ENCODE measurements at regions not wholly inside any gene's neighbourhood (a gene's known extent, or its start where the extent isn't known, plus 50 kb on each side); places are given as distances from the start of the nearest gene placed in this dataset.
A peak's percentile ranks its signal among the peaks of the same experiment; 100 is the strongest.
"Not testable (repeated sequence)": the region's sequence is repeated elsewhere in the genome, so short reads cannot be mapped to it uniquely, and the experiment has no call there.

DNA sequence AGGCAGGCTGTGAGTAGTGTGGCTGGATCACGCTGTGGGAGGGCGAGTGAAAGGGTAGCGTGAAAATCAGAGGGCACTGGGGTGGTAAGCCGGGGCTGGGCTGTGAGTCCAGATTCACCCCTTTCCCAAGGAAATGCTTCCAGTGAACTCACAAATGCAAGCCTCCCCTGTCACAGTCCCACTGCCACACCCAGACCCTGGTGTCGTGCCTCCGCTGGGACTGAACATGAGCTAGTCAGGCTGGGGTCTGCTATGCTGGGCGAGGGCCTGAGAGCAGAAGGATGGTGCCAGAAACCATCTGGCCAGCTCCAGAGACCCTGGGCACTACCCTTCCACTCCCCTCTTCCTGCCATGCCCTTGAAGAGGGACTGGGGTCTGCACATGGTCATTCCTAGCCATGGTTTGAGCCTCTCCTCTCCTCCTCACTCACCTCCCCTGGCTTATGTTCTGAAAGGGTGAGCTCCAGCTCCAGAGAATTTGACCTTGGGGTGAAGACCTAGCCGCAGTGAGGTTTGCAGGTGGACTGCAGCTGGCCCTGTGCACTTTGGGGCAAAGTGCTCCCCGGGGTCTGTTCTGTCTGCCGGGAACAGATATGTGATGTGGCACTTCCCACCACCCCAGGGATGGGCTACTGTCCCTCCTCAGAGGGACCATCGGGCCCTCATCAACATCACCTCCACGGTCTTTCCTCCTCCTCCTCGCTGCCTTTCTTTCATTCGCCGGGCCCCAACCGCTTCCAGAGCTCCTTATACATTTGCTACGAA, 365.6 kb downstream of the RPS6KC1 start:
- H3K4me1 Mint-ChIP-seq: no peaks in the 10 kb centered on the region
- no peak overlapping the region for H3K4me3 Mint-ChIP-seq
- DNase-seq: no peak
- no peak for ATAC-seq (replicated peaks)
- H3K27ac Mint-ChIP-seq: no peak overlapping the region
- no peaks in the 10 kb centered on the region for H3K36me3 Mint-ChIP-seq
- peaks cover 0 to 4% of the 10 kb centered on the region in 2 donors for H3K27me3 Mint-ChIP-seq
- peaks cover 0 to 3% of the 10 kb centered on the region in 2 donors for H3K9me3 Mint-ChIP-seq

DNA sequence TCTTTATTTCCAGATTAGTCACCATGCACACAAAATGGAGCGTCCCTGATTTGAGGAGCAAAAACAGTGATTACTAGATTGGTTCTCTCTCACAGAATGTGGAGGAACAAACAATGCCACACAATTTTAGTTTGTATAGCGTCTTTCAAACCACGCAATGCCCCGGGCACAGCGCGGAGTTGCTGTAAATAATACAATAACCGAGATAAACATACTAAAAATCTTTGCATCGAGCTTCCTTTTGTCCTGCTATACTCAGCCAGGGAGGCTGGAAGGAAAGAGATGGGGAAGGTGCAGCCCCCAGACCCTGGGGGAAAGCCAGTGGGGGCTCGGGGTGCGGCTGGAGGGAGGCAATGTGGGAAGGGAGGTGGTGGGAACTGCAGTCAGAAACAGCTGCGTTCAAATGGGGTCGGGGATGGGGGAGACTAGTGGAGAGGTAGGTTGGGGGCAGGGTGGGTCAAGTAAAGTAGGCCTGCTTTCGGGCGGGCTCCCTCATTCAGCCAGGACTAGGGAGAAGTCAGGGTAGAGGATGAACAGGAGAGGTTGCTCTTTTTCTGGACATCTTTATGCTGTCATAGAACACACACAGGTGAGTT, 366.3 kb downstream of the RPS6KC1 start:
- DNase-seq (no peak), ATAC-seq (replicated peaks) (no peak)
- Mint-ChIP-seq H3K36me3 (no peaks in the 10 kb centered on the region), H3K4me3 (no peak overlapping the region), H3K4me1 (no peaks in the 10 kb centered on the region), H3K27me3 (peaks cover 0 to 4% of the 10 kb centered on the region in 2 donors), H3K27ac (no peak overlapping the region), H3K9me3 (peaks cover 0 to 3% of the 10 kb centered on the region in 2 donors)

DNA sequence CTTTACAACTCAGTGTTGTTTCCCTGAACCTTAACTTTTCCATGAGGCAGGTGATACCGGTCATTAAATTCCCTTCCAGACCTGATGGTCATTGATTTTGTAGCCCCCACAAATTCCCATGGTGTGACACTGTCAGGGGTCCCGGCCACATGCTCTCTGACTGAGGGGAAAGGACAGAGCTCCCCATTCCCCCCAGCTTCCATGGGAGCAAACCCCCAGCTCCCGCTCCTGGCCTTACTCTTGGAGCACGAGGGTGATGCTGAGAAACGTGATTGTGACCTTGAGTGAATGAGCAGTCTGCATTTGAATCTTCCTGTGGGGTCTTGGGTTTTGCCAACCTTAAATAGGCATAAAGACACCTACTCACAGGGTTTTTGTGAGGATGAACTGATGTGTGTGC, 366.8 kb downstream of the RPS6KC1 start:
- Mint-ChIP-seq H3K4me3 (no peak overlapping the region), H3K27ac (no peak overlapping the region), H3K9me3 (peaks cover 0 to 3% of the 10 kb centered on the region in 2 donors), H3K36me3 (no peaks in the 10 kb centered on the region), H3K4me1 (no peaks in the 10 kb centered on the region), H3K27me3 (peaks cover 0 to 4% of the 10 kb centered on the region in 2 donors)
- DNase-seq (no peak), ATAC-seq (replicated peaks) (no peak)

DNA sequence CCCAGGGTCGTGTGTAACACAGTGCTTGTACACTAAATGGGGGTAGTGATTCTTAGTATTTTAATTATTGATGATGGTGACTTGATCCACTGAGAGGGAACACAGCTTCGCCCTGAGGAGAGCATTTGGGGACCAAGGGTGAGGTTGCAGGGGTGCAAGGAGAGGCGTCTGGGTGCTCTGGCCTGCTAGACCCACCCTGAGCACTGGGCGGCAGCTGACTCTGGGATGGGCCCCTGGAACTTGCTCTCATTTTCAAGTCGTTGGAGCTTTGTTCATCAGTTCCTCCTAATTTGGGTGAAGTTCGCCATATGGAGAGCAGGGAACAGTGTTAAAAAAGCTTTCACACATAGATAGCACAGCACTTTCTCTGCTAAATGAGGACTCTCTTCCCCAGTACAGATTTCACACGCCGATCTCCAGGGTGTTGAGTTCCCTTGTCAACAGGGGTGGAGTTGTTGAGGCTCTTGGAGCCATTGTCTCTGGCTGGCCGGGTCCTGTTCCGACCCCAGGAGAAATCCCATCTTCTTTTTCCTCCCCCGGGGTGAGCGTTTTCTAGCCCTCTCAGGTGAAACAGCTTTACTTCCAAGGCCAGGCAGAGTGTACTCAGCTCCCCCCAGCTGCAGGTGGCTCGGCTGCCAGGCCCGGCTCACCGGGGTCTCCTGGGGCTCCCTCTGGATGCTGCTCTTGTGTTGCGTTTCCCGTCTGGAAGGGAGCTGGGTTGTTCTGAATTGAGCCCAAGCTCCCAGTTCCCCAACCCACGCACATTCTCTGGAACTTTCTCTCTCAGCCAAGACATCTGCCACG, 367.4 kb downstream of the RPS6KC1 start:
- Mint-ChIP-seq H3K9me3 (peaks cover 0 to 3% of the 10 kb centered on the region in 2 donors), H3K27me3 (peaks cover 0 to 4% of the 10 kb centered on the region in 2 donors), H3K4me3 (no peak overlapping the region), H3K27ac (no peak overlapping the region), H3K36me3 (no peaks in the 10 kb centered on the region), H3K4me1 (no peaks in the 10 kb centered on the region)
- ATAC-seq (replicated peaks) (no peak), DNase-seq (no peak)

DNA sequence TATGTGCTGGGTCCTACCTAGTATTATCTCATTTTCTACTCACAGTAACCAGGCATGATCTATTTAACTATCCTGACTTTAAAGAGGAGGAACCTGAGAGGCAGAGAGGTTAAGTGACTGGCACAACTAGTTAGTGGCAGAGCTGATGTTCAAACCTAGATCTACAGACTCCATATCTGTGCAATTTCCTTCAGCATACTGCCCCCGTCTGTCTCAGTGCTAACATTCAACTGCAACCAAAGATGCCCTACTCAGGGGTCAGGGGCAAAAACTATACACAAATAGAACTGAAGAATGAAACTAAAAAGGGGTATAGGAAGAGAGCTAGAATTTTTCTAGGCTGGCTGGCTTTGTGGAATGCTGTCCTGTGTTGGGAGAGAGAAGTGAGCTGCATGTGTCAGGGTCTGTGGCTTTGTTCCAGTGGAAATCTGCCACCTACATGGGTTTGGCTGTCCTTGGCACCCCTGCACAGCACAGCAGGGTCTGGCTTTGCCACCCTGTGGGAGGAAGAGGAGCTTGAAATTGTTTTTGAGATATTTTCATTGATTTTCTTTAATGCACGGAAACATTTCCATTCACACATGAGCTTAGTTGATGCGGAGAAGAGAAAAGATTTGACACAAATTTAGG, 368.5 kb downstream of the RPS6KC1 start:
- Mint-ChIP-seq H3K9me3 (peaks cover 0 to 5% of the 10 kb centered on the region in 2 donors), H3K4me1 (no peaks in the 10 kb centered on the region), H3K27me3 (peaks cover 0 to 4% of the 10 kb centered on the region in 2 donors)

DNA sequence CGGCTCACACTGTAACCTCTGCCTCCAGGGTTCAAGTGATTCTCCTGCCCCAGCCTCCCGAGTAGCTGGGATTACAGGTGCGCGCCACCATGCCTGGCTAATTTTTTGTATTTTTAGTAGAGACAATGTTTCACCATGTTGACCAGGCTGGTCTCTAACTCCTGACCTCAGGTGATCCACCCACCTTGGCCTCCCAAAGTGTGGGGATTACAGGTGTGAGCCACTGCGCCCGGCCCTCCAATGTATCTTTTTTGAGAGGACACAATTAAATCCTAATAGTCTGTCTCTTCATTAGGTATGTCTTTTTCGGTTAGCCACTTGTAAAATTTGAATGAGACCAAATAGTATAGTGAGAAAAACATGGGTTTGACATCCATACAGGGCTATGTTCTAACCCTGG, 370.1 kb downstream of the RPS6KC1 start:
- H3K4me1 Mint-ChIP-seq; H3K9me3 Mint-ChIP-seq; H3K36me3 Mint-ChIP-seq; ATAC-seq (replicated peaks); DNase-seq; H3K27me3 Mint-ChIP-seq; H3K4me3 Mint-ChIP-seq; H3K27ac Mint-ChIP-seq: not testable (repeated sequence)

More for the DNA sequence above, 368.5 kb downstream of the RPS6KC1 start:
- Mint-ChIP-seq H3K4me3 (no peak overlapping the region), H3K36me3 (no peaks in the 10 kb centered on the region), H3K27ac (no peak overlapping the region)
- ATAC-seq (replicated peaks): no peak
- DNase-seq: no peak

DNA sequence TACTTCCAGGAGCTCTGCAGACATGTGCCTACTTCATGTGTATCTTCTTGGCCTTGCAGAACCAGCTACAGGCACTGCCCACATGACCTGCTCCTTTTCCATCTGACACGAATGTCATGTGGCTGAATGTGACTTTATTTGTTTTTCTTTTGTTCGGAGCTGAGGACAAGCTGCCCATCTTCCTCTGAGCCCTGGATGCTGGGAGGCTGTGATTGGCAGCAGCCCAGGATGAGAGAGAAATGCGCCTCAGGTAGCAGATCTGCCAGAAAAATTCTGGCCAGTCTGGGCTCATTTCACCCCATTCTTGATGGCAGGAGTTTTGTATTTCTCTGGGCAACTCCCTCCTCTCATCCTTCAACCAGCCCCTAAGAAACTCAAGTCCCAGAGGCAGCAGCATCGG, 372.0 kb downstream of the RPS6KC1 start:
- no peak for DNase-seq
- Mint-ChIP-seq H3K27ac (no peak overlapping the region), H3K36me3 (no peaks in the 10 kb centered on the region), H3K4me1 (no peaks in the 10 kb centered on the region), H3K27me3 (no peaks in the 10 kb centered on the region), H3K9me3 (peaks cover 0 to 5% of the 10 kb centered on the region in 2 donors), H3K4me3 (no peak overlapping the region)
- no peak for ATAC-seq (replicated peaks)

DNA sequence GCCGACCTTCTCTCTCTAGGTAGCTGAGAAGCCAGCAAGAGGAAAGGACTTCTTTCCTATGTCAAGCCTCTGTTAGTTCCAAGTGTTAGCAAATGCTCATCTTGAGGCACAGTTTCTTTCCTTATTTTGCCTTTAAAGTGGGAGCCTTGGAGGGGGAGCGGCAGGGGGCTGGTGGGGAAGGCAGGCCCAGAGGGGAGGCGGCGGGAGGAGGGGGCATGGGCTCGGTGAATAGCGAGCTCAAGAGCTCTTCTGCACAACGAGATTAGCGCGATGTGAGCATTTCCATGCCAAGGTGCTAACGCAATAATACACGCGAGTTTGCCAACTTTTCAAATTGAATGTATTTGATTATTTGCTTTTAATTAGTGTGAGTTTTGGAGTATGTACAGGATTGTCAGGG, 372.6 kb downstream of the RPS6KC1 start:
- ATAC-seq (replicated peaks) (no peak), DNase-seq (no peak)
- Mint-ChIP-seq H3K27ac (no peak overlapping the region), H3K9me3 (peaks cover 3 to 5% of the 10 kb centered on the region in 2 donors), H3K27me3 (no peaks in the 10 kb centered on the region), H3K36me3 (no peaks in the 10 kb centered on the region), H3K4me3 (no peak overlapping the region), H3K4me1 (no peaks in the 10 kb centered on the region)

DNA sequence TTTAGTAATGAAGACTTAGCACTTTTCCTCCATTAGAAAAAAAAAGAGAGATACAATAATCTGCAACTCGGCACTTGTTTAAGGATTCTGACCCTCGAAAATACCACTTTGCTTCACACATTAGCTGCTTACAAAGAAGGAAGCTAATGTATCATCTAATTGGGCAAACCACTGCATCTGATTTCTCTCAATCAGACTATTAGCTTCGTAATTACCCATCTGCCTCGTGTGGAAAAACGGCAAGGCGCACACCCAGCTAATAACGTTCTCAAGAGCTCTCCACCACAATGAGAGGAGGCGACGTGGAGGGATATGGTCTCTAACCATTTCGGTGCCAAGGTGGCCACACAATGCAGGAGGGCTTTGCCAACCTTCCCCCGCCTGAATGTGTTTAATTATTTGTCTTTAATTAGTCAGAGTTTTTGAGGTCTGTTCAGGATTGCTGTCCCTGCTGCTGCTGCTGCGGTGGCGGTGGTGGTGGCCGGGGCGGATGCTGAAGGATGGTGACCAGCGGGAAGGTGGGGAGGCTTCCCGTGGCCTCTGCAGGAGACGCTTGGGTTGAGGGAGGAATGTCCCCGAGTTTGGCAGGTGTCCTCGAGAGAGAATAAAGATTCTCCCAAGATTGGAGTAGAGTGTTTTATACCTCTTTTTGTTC, 374.5 kb downstream of the RPS6KC1 start:
- no peaks in the 10 kb centered on the region for H3K4me1 Mint-ChIP-seq
- H3K9me3 Mint-ChIP-seq: peaks cover 2 to 5% of the 10 kb centered on the region in 2 donors
- no peak for ATAC-seq (replicated peaks)
- H3K4me3 Mint-ChIP-seq: no peak overlapping the region
- H3K27me3 Mint-ChIP-seq: no peaks in the 10 kb centered on the region
- H3K27ac Mint-ChIP-seq: no peak overlapping the region
- no peaks in the 10 kb centered on the region for H3K36me3 Mint-ChIP-seq
- DNase-seq: no peak

DNA sequence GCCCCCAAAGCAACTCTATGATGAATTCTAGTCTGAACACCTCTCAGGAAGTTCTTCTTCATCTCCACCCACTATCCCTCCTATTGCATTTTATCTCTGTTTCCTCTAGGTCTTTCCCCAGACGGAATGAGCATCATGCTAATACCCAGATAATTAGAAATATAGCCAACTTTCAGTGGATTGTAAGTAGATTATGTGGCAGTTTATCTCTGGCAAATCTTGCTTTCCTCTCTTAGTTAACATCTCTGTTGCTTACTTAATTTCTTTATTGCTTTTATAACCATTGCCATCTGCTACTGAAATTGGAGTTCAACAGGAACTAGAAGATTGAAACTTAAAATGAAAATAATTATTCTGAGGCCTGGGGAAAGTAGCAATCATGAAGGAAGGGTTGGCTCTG, 378.6 kb downstream of the RPS6KC1 start:
- H3K9me3 Mint-ChIP-seq: peaks cover 1 to 5% of the 10 kb centered on the region in 2 donors
- no peaks in the 10 kb centered on the region for H3K4me1 Mint-ChIP-seq
- DNase-seq: no peak
- H3K36me3 Mint-ChIP-seq: no peaks in the 10 kb centered on the region
- H3K4me3 Mint-ChIP-seq: no peak overlapping the region
- ATAC-seq (replicated peaks): no peak
- H3K27me3 Mint-ChIP-seq: peaks cover 0 to 7% of the 10 kb centered on the region in 2 donors
- no peak overlapping the region for H3K27ac Mint-ChIP-seq

DNA sequence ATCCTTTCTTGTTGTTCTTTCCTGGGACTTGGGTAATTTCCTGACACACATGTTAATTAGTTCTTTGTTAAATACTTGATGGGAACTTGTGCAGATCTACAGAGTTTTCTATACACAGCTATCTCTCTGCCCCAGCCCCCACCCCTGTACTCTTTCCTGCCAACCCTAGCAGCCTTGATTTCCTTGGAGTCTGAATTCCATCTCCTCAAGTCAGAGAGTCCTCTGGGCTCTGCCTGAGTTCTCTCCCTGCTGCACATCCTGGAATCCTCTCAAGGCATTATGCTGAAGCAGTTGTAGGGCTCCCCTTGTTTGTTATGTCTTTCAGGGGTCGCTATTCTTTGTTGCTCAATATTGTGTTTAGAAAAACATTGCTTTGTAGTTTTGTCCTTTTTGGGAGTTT, 384.7 kb downstream of the RPS6KC1 start:
- Mint-ChIP-seq H3K9me3 (peaks cover 1 to 5% of the 10 kb centered on the region in 2 donors), H3K27ac (no peak overlapping the region), H3K27me3 (peaks cover 5 to 7% of the 10 kb centered on the region in 2 donors), H3K4me1 (no peaks in the 10 kb centered on the region), H3K36me3 (no peaks in the 10 kb centered on the region), H3K4me3 (no peak overlapping the region)
- DNase-seq (no peak), ATAC-seq (replicated peaks) (no peak)

DNA sequence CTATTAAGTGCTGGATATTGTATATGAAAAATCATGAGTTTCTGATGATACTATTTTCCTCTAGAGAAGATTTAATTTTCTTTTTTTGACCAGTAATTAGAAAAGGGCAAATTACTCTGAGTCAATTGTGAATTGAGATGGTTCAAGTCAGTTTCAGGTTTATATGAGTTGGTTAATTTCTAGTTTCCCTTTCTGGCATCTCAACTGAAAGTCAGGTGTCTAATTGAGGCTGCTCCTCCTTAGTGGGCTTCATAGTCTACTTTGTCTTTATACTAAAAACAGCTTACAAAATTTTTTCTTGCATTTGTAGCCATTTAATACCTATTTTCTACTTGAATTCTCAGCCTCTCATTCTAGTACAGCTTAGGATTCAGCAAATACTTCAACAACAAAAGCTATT, 387.3 kb downstream of the RPS6KC1 start:
- Mint-ChIP-seq H3K4me3 (no peak overlapping the region), H3K36me3 (no peaks in the 10 kb centered on the region), H3K27ac (no peak overlapping the region), H3K9me3 (peaks cover 1 to 5% of the 10 kb centered on the region in 2 donors), H3K27me3 (peaks cover 5 to 7% of the 10 kb centered on the region in 2 donors), H3K4me1 (no peaks in the 10 kb centered on the region)
- DNase-seq: no peak
- ATAC-seq (replicated peaks): no peak

DNA sequence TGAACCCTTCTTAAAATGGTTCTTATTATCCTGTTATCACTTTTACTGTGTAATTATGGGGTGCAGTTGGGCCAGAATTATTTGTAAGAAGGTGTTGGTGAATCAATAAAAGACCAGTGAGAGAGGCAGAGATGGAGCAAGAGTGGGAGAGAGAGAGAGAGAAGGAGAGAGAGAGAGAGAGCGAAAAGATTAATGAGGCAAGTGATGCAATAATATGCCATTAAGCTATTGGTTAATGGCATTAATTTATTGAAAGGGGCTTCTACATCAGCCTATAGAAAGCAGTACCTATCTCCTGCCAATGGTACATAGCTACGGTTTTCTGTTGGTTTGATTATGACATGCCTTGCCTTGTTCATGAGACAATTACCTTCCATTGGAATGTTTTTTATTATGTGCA, 388.7 kb downstream of the RPS6KC1 start:
- H3K9me3 Mint-ChIP-seq: peaks cover 0 to 5% of the 10 kb centered on the region in 2 donors
- DNase-seq: no peak
- peak overlapping the region; percentile 7 for H3K27ac Mint-ChIP-seq
- H3K4me1 Mint-ChIP-seq: no peaks in the 10 kb centered on the region
- ATAC-seq (replicated peaks): no peak
- H3K4me3 Mint-ChIP-seq: no peak overlapping the region
- H3K36me3 Mint-ChIP-seq: no peaks in the 10 kb centered on the region
- H3K27me3 Mint-ChIP-seq: peaks cover 0 to 5% of the 10 kb centered on the region in 2 donors

DNA sequence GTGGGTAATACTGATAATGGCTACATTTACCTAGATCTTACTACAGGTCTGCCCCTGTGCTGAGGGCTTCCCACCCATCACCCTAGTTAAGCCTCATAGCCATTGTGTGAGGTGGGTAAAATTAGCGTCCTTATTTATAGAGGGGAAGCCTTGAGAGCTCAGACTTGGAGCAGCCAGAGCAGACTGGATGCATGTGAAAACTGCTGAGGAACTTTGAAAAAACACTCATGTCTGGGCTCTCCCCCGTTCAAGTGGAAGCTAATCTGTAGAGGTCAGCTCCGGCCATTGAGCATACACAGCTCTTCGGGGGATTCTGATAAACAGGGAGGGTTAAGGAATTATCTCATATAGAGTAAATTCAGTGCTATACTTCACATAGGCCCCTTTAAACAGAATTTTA, 389.7 kb downstream of the RPS6KC1 start:
- Mint-ChIP-seq H3K9me3 (peaks cover 1 to 5% of the 10 kb centered on the region in 2 donors), H3K36me3 (no peaks in the 10 kb centered on the region), H3K4me1 (no peaks in the 10 kb centered on the region), H3K4me3 (no peak overlapping the region), H3K27ac (no peak overlapping the region), H3K27me3 (peaks cover 0 to 5% of the 10 kb centered on the region in 2 donors)
- DNase-seq: no peak
- no peak for ATAC-seq (replicated peaks)
